ENCODE measurements at regions not wholly inside any gene's neighbourhood (a gene's known extent, or its start where the extent isn't known, plus 50 kb on each side); places are given as distances from the start of the nearest gene placed in this dataset.

DNA sequence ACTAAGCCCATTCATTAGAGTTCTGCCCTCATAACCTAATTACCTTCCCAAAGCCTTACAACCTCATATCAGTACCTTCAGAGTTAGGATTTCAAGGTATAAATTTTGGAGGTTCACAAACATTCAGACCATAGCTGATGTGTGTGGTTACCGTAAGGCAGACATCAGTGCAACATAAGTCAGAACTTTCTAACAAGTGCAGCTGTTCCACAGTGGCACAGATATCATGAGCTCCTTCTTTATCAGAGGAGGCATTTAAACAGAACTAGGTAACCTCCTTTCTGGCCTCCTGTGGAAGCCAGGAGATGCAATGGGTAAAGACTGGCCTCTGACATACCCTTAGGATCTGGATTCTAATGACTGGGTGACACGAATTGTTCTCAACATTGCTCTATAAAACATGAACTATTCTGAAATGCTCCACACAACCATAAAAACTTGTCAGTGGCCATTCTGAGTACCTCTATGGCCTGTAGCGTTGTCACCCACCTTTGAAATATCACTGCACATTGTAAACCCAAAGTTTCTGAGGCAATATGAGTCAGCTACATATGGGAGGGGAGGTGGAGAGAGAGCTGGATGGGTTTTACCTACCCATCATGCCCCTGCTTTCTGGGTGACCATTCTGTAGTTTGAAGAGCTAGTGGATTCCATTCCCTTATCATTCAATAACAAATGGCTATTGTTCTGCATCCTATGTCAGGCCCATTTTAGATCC is 546.0 kb upstream of the TBL1XR1 start:
- TF ChIP-seq, protein P1, sequence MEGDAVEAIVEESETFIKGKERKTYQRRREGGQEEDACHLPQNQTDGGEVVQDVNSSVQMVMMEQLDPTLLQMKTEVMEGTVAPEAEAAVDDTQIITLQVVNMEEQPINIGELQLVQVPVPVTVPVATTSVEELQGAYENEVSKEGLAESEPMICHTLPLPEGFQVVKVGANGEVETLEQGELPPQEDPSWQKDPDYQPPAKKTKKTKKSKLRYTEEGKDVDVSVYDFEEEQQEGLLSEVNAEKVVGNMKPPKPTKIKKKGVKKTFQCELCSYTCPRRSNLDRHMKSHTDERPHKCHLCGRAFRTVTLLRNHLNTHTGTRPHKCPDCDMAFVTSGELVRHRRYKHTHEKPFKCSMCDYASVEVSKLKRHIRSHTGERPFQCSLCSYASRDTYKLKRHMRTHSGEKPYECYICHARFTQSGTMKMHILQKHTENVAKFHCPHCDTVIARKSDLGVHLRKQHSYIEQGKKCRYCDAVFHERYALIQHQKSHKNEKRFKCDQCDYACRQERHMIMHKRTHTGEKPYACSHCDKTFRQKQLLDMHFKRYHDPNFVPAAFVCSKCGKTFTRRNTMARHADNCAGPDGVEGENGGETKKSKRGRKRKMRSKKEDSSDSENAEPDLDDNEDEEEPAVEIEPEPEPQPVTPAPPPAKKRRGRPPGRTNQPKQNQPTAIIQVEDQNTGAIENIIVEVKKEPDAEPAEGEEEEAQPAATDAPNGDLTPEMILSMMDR (IDR thresholded peaks at IDR 0.05; ENCODE audit: low read depth, low read length, poor library complexity, severe bottlenecking), result no peak
- TF ChIP-seq EZH2phosphoT487 (IDR thresholded peaks at IDR 0.05; ENCODE audit: borderline replicate concordance, low read length), result no peak
